ENCODE measurements at regions not wholly inside any gene's neighbourhood (a gene's known extent, or its start where the extent isn't known, plus 50 kb on each side); places are given as distances from the start of the nearest gene placed in this dataset.

- Histone ChIP-seq H3K4me1 (ENCODE audit: insufficient read depth, low read length) (no peaks in the 10 kb centered on the region), H3K9me3 (ENCODE audit: low read depth, low read length) (no peaks in the 10 kb centered on the region), H3K27me3 (ENCODE audit: insufficient read depth, low read length) (peaks cover 2% of the 10 kb centered on the region), H3K4me3 (ENCODE audit: low read length) (no peak overlapping the region)
These were observed 169.3 kb upstream of the NFE2L3 start for GRCh38 chr7:25982684-25983083.

GRCh38 chr7:25985196-25985595, 166.8 kb upstream of the NFE2L3 start:
- Histone ChIP-seq H3K4me3 (ENCODE audit: low read length) (no peak overlapping the region), H3K27me3 (ENCODE audit: insufficient read depth, low read length) (peaks cover 7% of the 10 kb centered on the region), H3K9me3 (ENCODE audit: low read depth, low read length) (no peaks in the 10 kb centered on the region), H3K4me1 (ENCODE audit: insufficient read depth, low read length) (no peaks in the 10 kb centered on the region)

- H3K4me3 ChIP-seq (ENCODE audit: low read length), result no peak overlapping the region
- H3K4me1 ChIP-seq (ENCODE audit: insufficient read depth, low read length), result no peaks in the 10 kb centered on the region
- H3K9me3 ChIP-seq (ENCODE audit: low read depth, low read length), result no peaks in the 10 kb centered on the region
- H3K27me3 ChIP-seq (ENCODE audit: insufficient read depth, low read length), result peaks cover 7% of the 10 kb centered on the region
These were observed 163.4 kb upstream of the NFE2L3 start for GRCh38 chr7:25988640-25989039.

GRCh38 chr7:25989140-25989705, 162.8 kb upstream of the NFE2L3 start:
- no peak overlapping the region for H3K4me3 ChIP-seq (ENCODE audit: low read length)
- H3K9me3 ChIP-seq (ENCODE audit: low read depth, low read length), result no peaks in the 10 kb centered on the region
- peaks cover 7% of the 10 kb centered on the region for H3K27me3 ChIP-seq (ENCODE audit: insufficient read depth, low read length)
- H3K4me1 ChIP-seq (ENCODE audit: insufficient read depth, low read length), result no peaks in the 10 kb centered on the region

GRCh38 chr7:25994433-25994994, 157.5 kb upstream of the NFE2L3 start:
- Histone ChIP-seq H3K4me3 (ENCODE audit: low read length) (no peak overlapping the region), H3K9me3 (ENCODE audit: low read depth, low read length) (no peaks in the 10 kb centered on the region), H3K4me1 (ENCODE audit: insufficient read depth, low read length) (no peaks in the 10 kb centered on the region), H3K27me3 (ENCODE audit: insufficient read depth, low read length) (peaks cover 5% of the 10 kb centered on the region)

- no peaks in the 10 kb centered on the region for H3K4me1 ChIP-seq (ENCODE audit: insufficient read depth, low read length)
These were observed 156.8 kb upstream of the NFE2L3 start for GRCh38 chr7:25995216-25995615.

GRCh38 chr7:25996006-25996408, 156.0 kb upstream of the NFE2L3 start:
- H3K9me3 ChIP-seq (ENCODE audit: low read depth, low read length), result no peaks in the 10 kb centered on the region
- H3K27me3 ChIP-seq (ENCODE audit: insufficient read depth, low read length), result peaks cover 5% of the 10 kb centered on the region
- no peak overlapping the region for H3K4me3 ChIP-seq (ENCODE audit: low read length)
- no peaks in the 10 kb centered on the region for H3K4me1 ChIP-seq (ENCODE audit: insufficient read depth, low read length)

More at GRCh38 chr7:25995216-25995615, 156.8 kb upstream of the NFE2L3 start:
- Histone ChIP-seq H3K4me3 (ENCODE audit: low read length) (no peak overlapping the region), H3K27me3 (ENCODE audit: insufficient read depth, low read length) (peaks cover 5% of the 10 kb centered on the region), H3K9me3 (ENCODE audit: low read depth, low read length) (no peaks in the 10 kb centered on the region)

- Histone ChIP-seq H3K27me3 (ENCODE audit: insufficient read depth, low read length) (peaks cover 8% of the 10 kb centered on the region), H3K4me3 (ENCODE audit: low read length) (no peak overlapping the region), H3K9me3 (ENCODE audit: low read depth, low read length) (no peaks in the 10 kb centered on the region), H3K4me1 (ENCODE audit: insufficient read depth, low read length) (no peaks in the 10 kb centered on the region)
These were observed 153.5 kb upstream of the NFE2L3 start for GRCh38 chr7:25998499-25998898.

GRCh38 chr7:26000841-26001240, 151.2 kb upstream of the NFE2L3 start:
- Histone ChIP-seq H3K4me3 (ENCODE audit: low read length) (no peak overlapping the region), H3K9me3 (ENCODE audit: low read depth, low read length) (no peaks in the 10 kb centered on the region), H3K27me3 (ENCODE audit: insufficient read depth, low read length) (peaks cover 3% of the 10 kb centered on the region), H3K4me1 (ENCODE audit: insufficient read depth, low read length) (no peaks in the 10 kb centered on the region)

GRCh38 chr7:26001662-26002244, 150.2 kb upstream of the NFE2L3 start:
- Histone ChIP-seq H3K4me1 (ENCODE audit: insufficient read depth, low read length) (no peaks in the 10 kb centered on the region), H3K9me3 (ENCODE audit: low read depth, low read length) (no peaks in the 10 kb centered on the region), H3K27me3 (ENCODE audit: insufficient read depth, low read length) (peaks cover 3% of the 10 kb centered on the region), H3K4me3 (ENCODE audit: low read length) (no peak overlapping the region)

GRCh38 chr7:26005683-26006410, 146.2 kb upstream of the NFE2L3 start:
- H3K9me3 ChIP-seq (ENCODE audit: low read depth, low read length), result no peaks in the 10 kb centered on the region
- no peak overlapping the region for H3K4me3 ChIP-seq (ENCODE audit: low read length)
- H3K27me3 ChIP-seq (ENCODE audit: insufficient read depth, low read length), result peaks cover 3% of the 10 kb centered on the region
- no peaks in the 10 kb centered on the region for H3K4me1 ChIP-seq (ENCODE audit: insufficient read depth, low read length)

- H3K4me3 ChIP-seq (ENCODE audit: low read length), result no peak overlapping the region
- H3K27me3 ChIP-seq (ENCODE audit: insufficient read depth, low read length), result peaks cover 3% of the 10 kb centered on the region
These were observed 145.6 kb upstream of the NFE2L3 start for GRCh38 chr7:26006426-26006825.

GRCh38 chr7:26007510-26007909, 144.5 kb upstream of the NFE2L3 start:
- Histone ChIP-seq H3K27me3 (ENCODE audit: insufficient read depth, low read length) (no peaks in the 10 kb centered on the region), H3K9me3 (ENCODE audit: low read depth, low read length) (no peaks in the 10 kb centered on the region), H3K4me1 (ENCODE audit: insufficient read depth, low read length) (no peaks in the 10 kb centered on the region), H3K4me3 (ENCODE audit: low read length) (no peak overlapping the region)

More at GRCh38 chr7:26006426-26006825, 145.6 kb upstream of the NFE2L3 start:
- H3K4me1 ChIP-seq (ENCODE audit: insufficient read depth, low read length), result no peaks in the 10 kb centered on the region
- no peaks in the 10 kb centered on the region for H3K9me3 ChIP-seq (ENCODE audit: low read depth, low read length)

- Histone ChIP-seq H3K4me1 (ENCODE audit: insufficient read depth, low read length) (no peaks in the 10 kb centered on the region), H3K4me3 (ENCODE audit: low read length) (no peak overlapping the region), H3K27me3 (ENCODE audit: insufficient read depth, low read length) (no peaks in the 10 kb centered on the region), H3K9me3 (ENCODE audit: low read depth, low read length) (no peaks in the 10 kb centered on the region)
These were observed 143.6 kb upstream of the NFE2L3 start for GRCh38 chr7:26008428-26008827.

- Histone ChIP-seq H3K27me3 (ENCODE audit: insufficient read depth, low read length) (no peaks in the 10 kb centered on the region), H3K9me3 (ENCODE audit: low read depth, low read length) (peaks cover 4% of the 10 kb centered on the region), H3K4me3 (ENCODE audit: low read length) (no peak overlapping the region), H3K4me1 (ENCODE audit: insufficient read depth, low read length) (no peaks in the 10 kb centered on the region)
These were observed 140.8 kb upstream of the NFE2L3 start for GRCh38 chr7:26011039-26011696.

All from mononuclear cell (primary cell).